GM13977 (cell line): ENCODE measurements at regions not wholly inside any gene's neighbourhood (a gene's known extent, or its start where the extent isn't known, plus 50 kb on each side); places are given as distances from the start of the nearest gene placed in this dataset.
"Not testable (repeated sequence)": the region's sequence is repeated elsewhere in the genome, so short reads cannot be mapped to it uniquely, and the experiment has no call there.

ENCODE experiments used
- DNase-seq: peaks from one replicate; pipeline ENCODE4 v3.0.0; 2012; ENCODE audit warnings: low spot score
- CTCF ChIP-seq: IDR thresholded peaks from 2 replicates; pipeline ENCODE4 v1.5.1; 2012; ENCODE audit warnings: mild to moderate bottlenecking, control low read depth; ENCODE audit not compliant: insufficient read depth; ENCODE audit errors: extremely low read depth, missing control alignments
- in situ Hi-C: fragments of 300-500 bp; cut with MboI; formaldehyde crosslinking; loops from one replicate; pipeline ENCODE4 v1.12.0; 2022; ENCODE audit warnings: low sequenced_read_pairs, low pct_unique_long_range_greater_than_20kb, mixed read lengths, inconsistent platforms; ENCODE audit not compliant: unreplicated experiment

GRCh38 chr2:58479535-58480140 lies 238.5 kb upstream of the FANCL start:
- no peak for DNase-seq
- no peak for TF ChIP-seq CTCF
- in situ Hi-C loops: no loop called here

GRCh38 chr2:58476556-58476955 lies 235.4 kb upstream of the FANCL start:
- TF ChIP-seq CTCF: no peak
- in situ Hi-C loops: no loop called here
- DNase-seq: no peak

GRCh38 chr2:58475756-58476155 lies 234.6 kb upstream of the FANCL start:
- in situ Hi-C loops: no loop called here
- TF ChIP-seq CTCF: no peak

GRCh38 chr2:58473165-58473564 lies 232.0 kb upstream of the FANCL start:
- DNase-seq: no peak
- no peak for TF ChIP-seq CTCF
- in situ Hi-C loops: no loop called here

More at GRCh38 chr2:58475756-58476155, 234.6 kb upstream of the FANCL start:
- DNase-seq: no peak

- peak; percentile 33 for DNase-seq
- in situ Hi-C loops: no loop called here
- TF ChIP-seq CTCF: no peak
Measured at GRCh38 chr2:58466804-58467203, 225.7 kb upstream of the FANCL start.

- in situ Hi-C loops, DNase-seq: not testable (repeated sequence)
Measured at GRCh38 chr2:58466021-58466420, 224.9 kb upstream of the FANCL start.

- DNase-seq: no peak
- TF ChIP-seq CTCF: no peak
- in situ Hi-C loops: no loop called here
Measured at GRCh38 chr2:58460670-58461069, 219.5 kb upstream of the FANCL start.
